Stimulated activated naive CD4-positive, alpha-beta T cell (primary cell): ENCODE measurements at regions not wholly inside any gene's neighbourhood (a gene's known extent, or its start where the extent isn't known, plus 50 kb on each side); places are given as distances from the start of the nearest gene placed in this dataset.

Experiments used
- DNase-seq, 6 experiments: peaks; one replicate each; lab custom pipeline; 2025; lab: John Stamatoyannopoulos, UW

DNA sequence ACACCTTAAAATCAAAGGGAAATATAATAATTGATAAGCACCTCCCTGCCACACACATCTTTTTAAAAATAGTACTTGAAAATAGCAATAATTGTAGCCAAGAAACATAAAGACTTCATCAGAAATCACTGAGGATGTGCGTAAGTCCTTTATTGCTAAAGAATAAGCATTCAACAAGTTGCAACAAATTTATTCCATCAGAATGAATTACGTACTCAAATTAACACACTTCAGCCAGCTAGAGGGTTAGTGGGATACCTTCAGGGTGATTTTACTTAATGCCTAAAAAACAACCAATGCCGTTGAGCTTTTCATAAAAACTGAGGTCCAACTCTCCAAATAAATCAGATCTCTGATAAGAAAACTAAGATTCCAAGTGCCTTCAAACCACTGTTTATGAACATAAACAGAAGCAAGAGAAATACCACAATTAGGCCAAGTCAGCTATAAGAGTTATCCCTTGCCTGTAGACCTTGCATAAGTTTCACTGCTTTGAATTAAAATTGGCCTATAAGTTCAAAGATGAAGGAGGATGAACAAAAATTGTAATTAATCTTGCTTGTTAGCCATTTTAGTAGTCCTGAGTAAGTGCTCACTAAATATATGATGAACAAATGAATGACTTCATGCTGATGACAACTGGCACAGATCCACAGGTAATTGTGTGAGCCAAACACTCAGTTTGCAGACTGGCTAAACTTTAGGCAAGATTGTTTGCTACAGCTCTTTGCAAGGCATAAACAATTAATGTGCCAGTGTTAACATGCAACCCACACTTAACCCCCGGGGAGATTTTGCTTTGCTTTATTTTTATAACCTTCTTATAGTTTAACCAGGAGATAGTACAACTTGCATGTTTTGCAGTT lies 375.1 kb upstream of the THBS1 start:
- DNase-seq: no peak

- DNase-seq: no peak
These were observed 373.3 kb upstream of the THBS1 start for GRCh38 chr15:39207532-39208115.

GRCh38 chr15:39208187-39208586 lies 372.7 kb upstream of the THBS1 start:
- no peak for DNase-seq

DNA sequence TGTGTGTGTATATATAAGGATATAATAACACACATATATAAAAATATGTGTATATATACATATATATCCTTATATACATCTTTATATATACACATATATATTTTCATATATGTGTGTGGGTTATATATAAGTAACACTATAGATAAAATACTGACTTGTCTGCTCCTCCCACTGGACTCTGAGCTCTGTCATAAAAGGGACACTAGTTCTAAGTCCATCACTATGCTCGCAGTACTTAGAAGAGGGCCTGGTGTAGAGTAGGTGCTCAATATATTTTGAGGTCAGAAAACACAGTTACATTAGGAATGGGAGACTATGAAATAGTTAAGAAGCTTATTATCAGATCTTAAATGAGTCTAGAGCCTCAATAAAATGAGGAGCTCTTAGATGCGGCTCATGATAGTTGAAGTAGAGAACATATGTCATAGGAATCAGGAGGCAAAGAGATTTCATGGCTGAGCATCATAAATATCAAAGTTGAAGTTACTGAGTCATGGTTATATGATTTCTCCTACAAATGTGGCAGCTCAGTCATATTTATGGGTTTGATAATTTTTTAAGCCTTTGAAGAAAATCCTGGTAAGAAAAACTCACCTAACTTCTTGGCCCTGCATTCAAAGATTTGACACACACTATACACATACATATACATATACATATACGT lies 371.2 kb upstream of the THBS1 start:
- no peak for DNase-seq

DNA sequence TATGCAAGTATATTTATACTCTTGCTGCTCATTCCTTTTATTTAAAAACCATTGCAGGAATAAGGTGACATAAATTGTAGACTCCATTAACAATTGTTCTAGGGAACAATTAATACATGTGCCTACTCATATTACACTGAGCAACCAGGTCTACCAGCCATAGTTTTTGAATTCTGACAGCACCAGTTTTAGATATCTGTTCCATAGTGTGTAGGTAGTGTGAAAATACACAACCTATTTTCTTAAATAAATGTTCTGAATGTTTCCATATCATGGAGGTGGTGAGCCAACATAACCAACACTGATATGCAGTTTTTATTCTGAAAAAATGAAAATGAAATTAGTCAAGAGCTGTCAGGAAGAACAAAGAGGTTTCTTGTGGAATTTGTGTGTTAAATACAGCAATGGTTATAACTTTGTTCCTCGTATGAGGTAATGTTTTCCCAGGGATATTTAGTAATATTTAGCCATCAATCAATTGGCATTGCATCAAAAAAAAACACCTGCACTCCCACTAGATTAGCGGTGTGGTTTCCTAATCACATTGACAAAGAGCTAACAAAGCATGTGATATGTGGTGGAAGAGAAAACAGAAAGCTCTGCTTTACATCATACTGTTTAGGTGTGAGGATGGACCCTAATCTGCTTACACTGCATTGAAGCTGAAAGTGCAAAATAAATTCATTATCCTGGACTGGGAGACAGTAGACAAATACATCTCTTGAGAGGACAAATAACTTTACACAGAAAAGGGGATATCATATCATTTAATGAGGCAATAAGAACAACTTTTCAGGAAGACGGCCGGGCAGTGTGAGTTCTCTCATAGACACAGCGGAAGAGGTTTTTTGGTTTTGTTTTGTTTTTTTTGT lies 369.5 kb upstream of the THBS1 start:
- no peak for DNase-seq

DNA sequence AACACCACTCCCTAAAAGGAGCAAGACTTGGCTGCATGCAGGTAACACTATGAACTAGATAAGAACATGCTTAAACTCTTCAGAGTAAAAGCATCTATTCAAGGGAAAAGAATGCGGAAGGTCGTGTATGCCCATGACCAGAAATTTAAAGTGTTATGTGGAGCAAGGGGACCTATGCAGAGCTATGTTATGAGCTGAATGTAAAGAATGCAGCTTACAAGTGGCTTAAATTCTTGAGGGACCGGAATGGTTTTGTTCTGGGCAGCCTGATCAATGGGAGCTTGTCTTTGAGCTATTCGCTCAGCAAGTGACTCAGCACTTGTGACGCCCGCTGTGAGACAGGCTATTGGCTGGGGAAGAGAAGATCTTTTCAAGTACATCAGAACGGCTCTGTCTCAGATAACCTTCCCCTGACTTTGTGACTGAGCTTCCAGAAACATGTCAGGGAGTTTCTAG lies 367.5 kb upstream of the THBS1 start:
- DNase-seq: no peak

- DNase-seq: no peak
These were observed 365.9 kb upstream of the THBS1 start for GRCh38 chr15:39215015-39215414.

GRCh38 chr15:39216816-39217215 lies 364.1 kb upstream of the THBS1 start:
- no peak for DNase-seq

GRCh38 chr15:39219608-39220007 lies 361.3 kb upstream of the THBS1 start:
- DNase-seq: no peak

- DNase-seq: no peak
These were observed 354.5 kb upstream of the THBS1 start for GRCh38 chr15:39226169-39226937.

GRCh38 chr15:39227001-39227400 lies 353.9 kb upstream of the THBS1 start:
- DNase-seq: no peak

GRCh38 chr15:39228889-39229288 lies 352.0 kb upstream of the THBS1 start:
- no peak for DNase-seq

DNA sequence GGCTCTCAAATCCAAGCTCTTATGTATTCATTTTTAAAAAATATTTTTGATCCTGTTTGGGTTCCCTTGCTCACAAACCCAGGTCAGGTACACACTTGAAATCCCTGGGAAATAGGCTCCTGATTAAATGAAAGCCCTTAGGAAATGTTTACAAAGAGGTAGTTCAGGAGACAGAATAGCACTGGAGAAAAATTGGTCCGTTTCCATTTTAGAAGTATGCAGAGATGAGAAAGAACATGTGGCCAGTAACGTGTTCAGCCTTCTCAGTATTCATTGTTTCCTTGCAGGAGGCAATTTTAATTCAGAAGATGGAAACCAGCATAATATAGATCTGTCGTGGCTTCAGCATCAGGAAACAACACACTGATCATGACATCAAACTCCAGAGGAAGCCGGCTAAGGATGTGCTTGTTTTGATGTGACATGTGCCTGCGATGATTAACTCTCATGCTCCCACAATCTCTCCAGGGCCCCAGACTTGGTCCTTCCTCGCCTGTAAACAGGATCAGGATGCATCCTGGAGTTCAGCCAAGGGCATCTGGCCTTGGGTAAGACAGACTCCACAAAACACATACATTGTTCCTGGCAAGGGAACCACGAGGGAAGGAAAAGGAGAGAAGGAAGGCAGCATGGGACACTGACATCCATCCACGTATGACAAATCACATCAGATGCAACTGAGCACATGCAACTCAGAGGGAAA lies 350.5 kb upstream of the THBS1 start:
- DNase-seq: no peak

DNA sequence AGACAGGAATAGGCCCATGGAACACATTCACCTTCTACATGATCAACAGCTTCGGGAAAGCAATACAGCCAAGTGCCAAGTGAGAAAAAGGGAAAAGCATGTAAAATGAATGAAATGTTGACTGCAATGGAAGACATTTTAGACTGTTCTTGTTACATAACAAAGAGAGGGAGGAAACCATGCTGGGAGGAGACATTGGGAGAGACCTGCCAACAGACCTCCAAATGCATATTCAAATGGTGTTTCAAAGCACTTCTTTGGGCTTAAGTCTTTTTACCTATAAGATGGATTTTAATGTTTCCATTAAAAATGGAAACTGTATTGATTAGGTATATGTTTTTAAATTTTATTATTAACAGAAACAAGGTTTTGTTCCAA lies 350.0 kb upstream of the THBS1 start:
- no peak for DNase-seq

DNA sequence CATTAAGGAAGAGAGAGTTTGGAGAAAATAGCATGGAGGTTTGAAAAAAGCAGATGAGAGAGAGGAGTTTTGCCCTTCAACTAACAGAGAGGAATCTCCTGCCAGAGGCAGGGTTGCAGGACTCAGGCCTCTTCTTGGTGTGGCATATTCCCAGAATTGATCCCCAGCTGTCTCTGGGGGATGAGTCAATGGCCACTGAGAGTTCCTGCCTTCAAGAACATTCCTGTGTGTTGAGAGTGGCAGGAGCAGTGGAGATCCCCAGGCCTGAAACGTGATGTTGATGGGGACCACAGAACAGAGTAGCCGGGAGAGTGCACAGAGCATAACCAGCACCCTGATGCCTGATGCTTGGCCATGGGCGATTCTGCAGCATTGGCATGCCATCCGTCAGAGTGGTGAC lies 348.4 kb upstream of the THBS1 start:
- DNase-seq: no peak

- no peak for DNase-seq
These were observed 345.6 kb upstream of the THBS1 start for GRCh38 chr15:39235084-39235795.

GRCh38 chr15:39236375-39236774 lies 344.5 kb upstream of the THBS1 start:
- no peak for DNase-seq

DNA sequence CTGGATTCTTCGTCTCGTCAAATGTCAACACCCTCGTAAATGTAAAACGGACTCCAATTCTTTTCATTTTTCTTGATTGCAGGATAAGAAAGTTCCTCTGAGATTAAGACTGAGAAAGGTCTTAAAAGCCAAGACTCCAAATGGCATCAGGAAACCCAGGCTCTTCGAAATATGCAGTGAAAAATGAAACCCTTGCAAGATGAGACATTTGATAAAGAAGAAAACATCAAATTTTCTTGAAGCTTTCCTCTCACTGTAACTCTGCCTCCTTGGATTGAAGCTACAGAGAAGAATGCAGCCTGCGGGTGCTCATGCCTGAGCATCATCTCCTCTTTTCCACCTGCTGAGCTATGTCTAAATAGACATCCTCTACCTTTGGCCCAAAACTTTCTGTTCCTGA lies 342.4 kb upstream of the THBS1 start:
- no peak for DNase-seq

DNA sequence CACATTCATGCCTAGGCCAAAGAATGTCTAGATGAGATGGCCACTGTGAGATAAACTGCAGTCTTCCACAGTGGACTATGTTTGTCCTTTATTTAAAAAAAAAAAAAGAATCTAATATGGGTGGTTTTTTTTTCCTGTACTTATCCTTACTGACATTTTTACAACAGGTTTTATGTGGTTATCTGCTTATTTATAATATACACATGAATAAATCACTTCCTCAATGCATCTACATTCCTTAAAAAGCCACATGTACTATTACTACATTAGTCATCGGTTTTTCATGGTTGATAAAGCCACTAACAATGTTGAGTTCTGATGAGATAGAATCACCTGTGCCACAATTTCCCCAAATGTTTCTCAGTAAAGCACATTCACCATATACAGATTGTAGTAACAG lies 341.3 kb upstream of the THBS1 start:
- DNase-seq: no peak

GRCh38 chr15:39242345-39242744 lies 338.5 kb upstream of the THBS1 start:
- no peak for DNase-seq
